Parathyroid adenoma (tissue), 2 donors: ENCODE measurements at regions not wholly inside any gene's neighbourhood (a gene's known extent, or its start where the extent isn't known, plus 50 kb on each side); places are given as distances from the start of the nearest gene placed in this dataset.

ENCODE experiments used
- H2AFZ ChIP-seq: fragments of 300-600 bp; sonication (generic); one replicate; pipeline ENCODE4 v1.7.0; 2017; ENCODE audit warnings: antibody characterized with exemption, mild to moderate bottlenecking
- H3K27ac ChIP-seq: fragments of 300-600 bp; sonication (generic); one replicate; pipeline ENCODE4 v1.7.0; 2017
- H3K27me3 ChIP-seq: fragments of 300-600 bp; sonication (generic); one replicate; pipeline ENCODE4 v1.7.0; 2017; ENCODE audit warnings: low read length; ENCODE audit not compliant: control insufficient read depth, insufficient read depth
- H3K36me3 ChIP-seq: fragments of 300-600 bp; sonication (generic); one replicate; pipeline ENCODE4 v1.7.0; 2017; ENCODE audit warnings: low read length; ENCODE audit not compliant: control insufficient read depth, insufficient read depth
- H3K4me1 ChIP-seq: fragments of 300-600 bp; sonication (generic); one replicate; pipeline ENCODE4 v1.7.0; 2017; ENCODE audit warnings: control low read depth
- H3K4me2 ChIP-seq: fragments of 300-600 bp; sonication (generic); one replicate; pipeline ENCODE4 v1.7.0; 2017; ENCODE audit warnings: low read length
- H3K4me3 ChIP-seq: fragments of 300-600 bp; sonication (generic); one replicate; pipeline ENCODE4 v1.7.0; 2017; ENCODE audit warnings: low read depth, low read length
- H3K79me2 ChIP-seq: fragments of 300-600 bp; sonication (generic); one replicate; pipeline ENCODE4 v1.7.0; 2017; ENCODE audit warnings: control low read depth
- H3K9ac ChIP-seq: fragments of 300-600 bp; sonication (generic); one replicate; pipeline ENCODE4 v1.7.0; 2017; ENCODE audit warnings: mild to moderate bottlenecking
- H3K9me3 ChIP-seq: fragments of 300-600 bp; sonication (generic); one replicate; pipeline ENCODE4 v1.7.0; 2017; ENCODE audit warnings: low read length; ENCODE audit not compliant: control insufficient read depth
- TF ChIP-seq, protein P1 (sequence below): fragments of 300-600 bp; sonication (generic); IDR thresholded peaks from one replicate; pipeline ENCODE4 v1.7.0; 2017; ENCODE audit warnings: antibody characterized with exemption, mild to moderate bottlenecking
- donor health status: primary hyperparathyroidism.

- TF ChIP-seq, protein P1, sequence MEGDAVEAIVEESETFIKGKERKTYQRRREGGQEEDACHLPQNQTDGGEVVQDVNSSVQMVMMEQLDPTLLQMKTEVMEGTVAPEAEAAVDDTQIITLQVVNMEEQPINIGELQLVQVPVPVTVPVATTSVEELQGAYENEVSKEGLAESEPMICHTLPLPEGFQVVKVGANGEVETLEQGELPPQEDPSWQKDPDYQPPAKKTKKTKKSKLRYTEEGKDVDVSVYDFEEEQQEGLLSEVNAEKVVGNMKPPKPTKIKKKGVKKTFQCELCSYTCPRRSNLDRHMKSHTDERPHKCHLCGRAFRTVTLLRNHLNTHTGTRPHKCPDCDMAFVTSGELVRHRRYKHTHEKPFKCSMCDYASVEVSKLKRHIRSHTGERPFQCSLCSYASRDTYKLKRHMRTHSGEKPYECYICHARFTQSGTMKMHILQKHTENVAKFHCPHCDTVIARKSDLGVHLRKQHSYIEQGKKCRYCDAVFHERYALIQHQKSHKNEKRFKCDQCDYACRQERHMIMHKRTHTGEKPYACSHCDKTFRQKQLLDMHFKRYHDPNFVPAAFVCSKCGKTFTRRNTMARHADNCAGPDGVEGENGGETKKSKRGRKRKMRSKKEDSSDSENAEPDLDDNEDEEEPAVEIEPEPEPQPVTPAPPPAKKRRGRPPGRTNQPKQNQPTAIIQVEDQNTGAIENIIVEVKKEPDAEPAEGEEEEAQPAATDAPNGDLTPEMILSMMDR, result no peak
- Histone ChIP-seq H3K36me3 (no peaks in the 10 kb centered on the region), H3K27me3 (no peaks in the 10 kb centered on the region), H3K4me2 (no peak overlapping the region), H2AFZ (no peak overlapping the region), H3K79me2 (peaks cover 27% of the 10 kb centered on the region), H3K4me1 (peaks cover 25% of the 10 kb centered on the region), H3K9ac (no peak overlapping the region), H3K9me3 (no peaks in the 10 kb centered on the region), H3K27ac (no peak overlapping the region), H3K4me3 (no peak overlapping the region)
Observed at GRCh38 chr6:150761771-150762170, 103.7 kb upstream of the MTHFD1L start.

GRCh38 chr6:150764334-150765066 is 101.0 kb upstream of the MTHFD1L start:
- no peak overlapping the region for H3K27ac ChIP-seq
- H3K9ac ChIP-seq, result no peak overlapping the region
- no peaks in the 10 kb centered on the region for H3K27me3 ChIP-seq

DNA sequence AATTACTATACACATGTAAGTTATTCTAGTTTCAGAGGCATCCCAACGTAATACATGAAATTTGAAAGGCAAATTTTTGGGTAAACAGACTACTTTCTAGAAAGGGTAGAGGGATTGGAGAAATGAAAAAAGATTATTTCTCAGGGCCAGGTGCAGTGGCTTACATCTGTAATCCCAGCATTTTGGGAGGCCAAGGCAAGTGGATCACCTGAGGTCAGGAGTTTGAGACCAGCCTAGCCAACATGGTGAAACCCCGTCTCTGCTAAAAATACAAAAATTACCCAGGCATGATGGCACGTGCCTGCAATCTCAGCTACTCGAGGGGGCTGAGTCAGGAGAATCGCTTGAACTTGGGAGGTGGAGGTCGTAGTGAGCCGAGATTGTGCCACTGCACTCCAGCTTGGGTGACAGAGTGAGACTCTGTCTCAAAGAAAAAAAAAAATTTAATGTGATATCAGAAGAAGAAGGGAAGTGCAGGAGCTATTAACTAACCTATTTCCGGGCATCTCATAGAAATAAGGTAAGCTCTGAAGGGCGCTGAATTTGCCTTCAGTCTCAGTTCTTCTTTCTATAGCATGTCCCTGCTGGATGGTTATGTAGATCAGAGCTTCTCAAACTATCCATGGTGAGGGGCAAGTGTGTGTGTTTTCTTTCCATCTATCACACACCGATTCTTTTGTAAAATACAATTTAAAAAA is 100.3 kb upstream of the MTHFD1L start:
- Histone ChIP-seq H3K79me2 (peaks cover 12% of the 10 kb centered on the region), H3K36me3 (no peaks in the 10 kb centered on the region), H2AFZ (no peak overlapping the region), H3K9me3 (no peaks in the 10 kb centered on the region), H3K27ac (no peak overlapping the region), H3K4me2 (no peak overlapping the region), H3K4me3 (no peak overlapping the region), H3K4me1 (peaks cover 26% of the 10 kb centered on the region), H3K9ac (no peak overlapping the region), H3K27me3 (no peaks in the 10 kb centered on the region)
- TF ChIP-seq, protein P1, result no peak

More at GRCh38 chr6:150764334-150765066, 101.0 kb upstream of the MTHFD1L start:
- Histone ChIP-seq H3K4me2 (peak overlapping the region; percentile 3), H3K4me3 (no peak overlapping the region), H3K9me3 (no peaks in the 10 kb centered on the region), H3K36me3 (no peaks in the 10 kb centered on the region), H3K79me2 (peaks cover 9% of the 10 kb centered on the region), H2AFZ (no peak overlapping the region), H3K4me1 (peaks cover 26% of the 10 kb centered on the region)
- TF ChIP-seq, protein P1, result no peak

GRCh38 chr6:150766201-150766997 is 99.1 kb upstream of the MTHFD1L start:
- H3K79me2 ChIP-seq, result peaks cover 19% of the 10 kb centered on the region
- H3K36me3 ChIP-seq, result no peaks in the 10 kb centered on the region
- H3K9ac ChIP-seq, result no peak overlapping the region
- H3K4me3 ChIP-seq, result no peak overlapping the region
- no peak overlapping the region for H3K27ac ChIP-seq
- no peak overlapping the region for H2AFZ ChIP-seq
- H3K27me3 ChIP-seq, result no peaks in the 10 kb centered on the region
- no peaks in the 10 kb centered on the region for H3K9me3 ChIP-seq
- TF ChIP-seq, protein P1, result no peak
- H3K4me1 ChIP-seq, result peaks cover 26% of the 10 kb centered on the region
- H3K4me2 ChIP-seq, result peak overlapping the region; percentile 19
